GM21447 (cell line): ENCODE measurements at regions not wholly inside any gene's neighbourhood (a gene's known extent, or its start where the extent isn't known, plus 50 kb on each side); places are given as distances from the start of the nearest gene placed in this dataset.
"Not testable (repeated sequence)": the region's sequence is repeated elsewhere in the genome, so short reads cannot be mapped to it uniquely, and the experiment has no call there.

Source experiments
- ATAC-seq: cut with Tn5 transposase; IDR thresholded peaks from one replicate; pipeline ENCODE4 v1.9.1; 2021; ENCODE audit not compliant: unreplicated experiment

- ATAC-seq = no peak
These were observed 375.7 kb upstream of the AADAT start for GRCh38 chr4:170465429-170465828.

DNA sequence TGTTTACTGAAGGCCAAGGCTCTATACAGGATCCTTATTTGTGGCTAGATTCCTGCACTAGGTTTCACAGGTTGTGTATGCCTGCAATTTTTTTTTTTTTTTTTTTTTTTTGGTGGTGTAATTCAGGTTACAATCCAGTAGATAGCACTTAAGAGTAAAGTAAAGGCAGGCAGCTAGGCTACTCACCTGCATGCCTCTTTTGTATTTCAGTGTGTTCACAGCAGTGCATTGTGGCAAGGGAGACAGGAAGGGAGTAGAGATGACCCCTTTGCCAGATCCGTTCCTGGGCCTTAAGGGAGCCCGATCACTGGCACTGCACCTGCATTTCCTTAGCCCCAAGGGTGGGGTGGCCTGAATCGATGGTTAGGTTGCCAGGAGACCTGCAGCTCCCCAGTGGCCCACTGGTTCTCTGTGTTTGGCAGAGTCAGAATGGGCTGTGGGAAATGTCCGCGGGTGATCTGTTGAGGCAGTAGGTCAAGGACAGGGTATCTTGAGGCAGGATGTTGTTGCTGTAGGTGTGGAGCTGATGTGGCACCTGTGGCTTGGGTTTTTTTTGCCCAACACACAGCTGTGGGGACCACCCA is 374.9 kb upstream of the AADAT start:
- no peak for ATAC-seq

- no peak for ATAC-seq
These were observed 357.0 kb upstream of the AADAT start for GRCh38 chr4:170446782-170447181.

GRCh38 chr4:170441146-170441545 is 351.4 kb upstream of the AADAT start:
- not testable (repeated sequence) for ATAC-seq

DNA sequence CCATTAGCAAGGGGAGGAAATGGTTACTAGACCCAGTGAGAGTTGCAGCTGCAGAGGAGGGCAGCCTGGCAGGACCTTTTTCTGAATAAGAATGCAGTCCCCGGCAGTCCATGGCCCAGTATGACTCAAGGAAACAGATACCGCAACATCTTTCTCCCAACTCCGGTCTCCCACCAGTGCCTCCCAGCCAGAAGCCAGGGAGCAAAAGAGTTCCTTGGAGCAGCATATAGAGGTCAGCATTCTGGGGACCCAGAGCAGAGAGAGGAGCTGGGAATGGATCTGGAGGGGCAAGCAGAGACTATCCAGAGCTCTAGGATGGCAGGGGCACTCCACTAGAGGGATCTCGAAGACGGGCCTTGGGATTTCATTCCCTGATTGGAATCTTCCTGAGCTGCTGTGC is 339.2 kb upstream of the AADAT start:
- no peak for ATAC-seq

DNA sequence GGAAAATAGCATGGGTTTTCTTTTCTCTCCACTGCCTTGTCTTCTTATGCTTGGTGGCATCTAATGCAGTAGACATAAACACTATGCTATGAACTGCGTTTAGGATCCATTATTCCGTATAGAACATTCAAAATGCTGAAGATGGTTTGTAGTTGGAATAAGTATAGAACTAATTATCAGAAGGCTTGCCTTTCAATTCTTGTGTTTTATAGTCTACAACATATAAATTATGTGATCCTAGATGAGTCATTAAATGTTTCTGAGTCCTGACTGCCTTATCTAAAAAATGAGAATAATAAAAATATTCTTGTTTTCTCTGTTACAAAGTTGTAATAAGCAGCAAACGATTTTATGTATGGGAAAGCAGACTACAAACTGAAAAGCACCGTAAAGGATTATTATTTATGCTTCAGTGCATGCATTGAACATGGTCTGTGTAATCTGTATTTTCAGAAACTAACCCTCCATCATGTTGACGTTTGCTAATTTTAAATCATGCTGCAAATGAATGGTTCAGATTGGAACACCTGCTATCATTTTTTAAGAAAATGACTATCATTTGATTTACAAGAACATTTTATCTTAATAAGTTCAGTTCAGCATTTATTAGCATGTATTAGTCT is 335.9 kb upstream of the AADAT start:
- no peak for ATAC-seq

DNA sequence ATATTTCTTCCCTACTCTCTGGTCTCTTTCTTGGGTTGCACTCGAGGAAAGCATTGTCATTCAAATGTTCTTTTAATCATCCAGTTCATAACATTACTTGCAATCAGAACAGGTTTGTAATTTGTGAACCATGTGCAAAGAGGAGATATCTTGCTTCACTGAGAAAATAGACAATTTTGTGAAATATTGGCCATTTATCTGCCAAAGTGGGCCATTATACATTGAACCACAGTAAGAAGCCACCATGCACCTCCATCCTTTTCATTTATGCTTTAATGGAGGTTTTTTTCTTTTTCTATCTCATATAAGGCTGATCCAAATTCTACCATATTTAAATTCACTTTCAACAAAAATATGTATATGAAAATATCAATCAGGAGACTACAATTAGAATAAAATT is 335.3 kb upstream of the AADAT start:
- ATAC-seq = no peak

DNA sequence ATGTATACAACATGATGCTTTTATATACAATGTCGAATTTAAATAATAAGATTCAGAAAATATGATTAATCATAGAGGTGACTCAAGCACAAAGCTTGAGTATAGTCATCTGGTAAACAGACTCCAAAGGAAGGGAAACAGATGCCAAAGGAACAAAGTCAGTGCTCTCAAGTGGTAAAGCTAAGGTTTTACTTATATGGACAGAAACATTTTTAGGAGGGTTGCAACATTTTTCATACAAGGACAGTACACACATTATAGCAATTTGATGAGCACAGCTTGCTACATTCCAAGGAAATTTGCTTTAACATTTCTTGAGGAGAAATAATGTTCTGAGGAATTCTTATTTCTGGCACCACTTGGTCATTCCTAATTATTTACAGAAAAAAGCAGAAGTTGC is 333.4 kb upstream of the AADAT start:
- no peak for ATAC-seq

GRCh38 chr4:170420255-170420693 is 330.5 kb upstream of the AADAT start:
- ATAC-seq = peak; percentile 58

DNA sequence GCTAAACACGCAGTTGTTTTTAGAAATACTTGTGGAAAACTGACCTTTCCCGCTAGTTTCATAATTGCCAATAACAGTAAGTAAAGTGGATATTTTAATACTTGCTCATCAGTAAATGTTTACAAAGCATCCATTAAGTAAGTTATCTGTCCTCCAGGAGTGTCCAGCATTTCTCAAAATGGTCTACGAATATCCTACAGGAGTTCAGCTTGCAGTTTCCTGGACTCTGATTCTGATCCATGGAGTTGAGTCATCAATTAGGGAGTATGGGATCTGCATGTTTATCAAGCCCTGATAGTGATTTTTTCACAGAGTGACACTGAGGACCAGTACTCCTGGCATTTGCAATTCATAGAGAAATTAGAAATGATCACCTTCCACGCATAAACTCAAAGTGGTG is 325.2 kb upstream of the AADAT start:
- no peak for ATAC-seq

GRCh38 chr4:170414360-170414759 is 324.6 kb upstream of the AADAT start:
- no peak for ATAC-seq

DNA sequence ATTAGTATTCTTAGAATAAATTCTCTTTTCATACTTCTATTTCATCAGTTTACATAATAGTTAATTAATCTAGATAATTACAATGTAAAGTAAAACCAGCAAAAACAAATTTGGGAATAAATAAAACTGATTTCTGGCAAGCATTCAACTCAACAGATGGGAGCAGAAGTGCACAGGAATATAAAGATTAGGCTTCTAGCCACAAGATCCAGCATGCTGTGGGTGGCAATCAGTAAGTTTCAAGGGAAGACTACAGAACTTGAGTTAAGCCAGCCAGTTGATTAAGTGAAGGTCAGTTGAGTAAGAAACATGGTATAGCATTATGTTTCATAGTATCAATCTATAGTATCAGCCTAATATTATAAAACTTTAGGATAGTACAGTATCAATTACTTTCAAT is 324.2 kb upstream of the AADAT start:
- no peak for ATAC-seq

DNA sequence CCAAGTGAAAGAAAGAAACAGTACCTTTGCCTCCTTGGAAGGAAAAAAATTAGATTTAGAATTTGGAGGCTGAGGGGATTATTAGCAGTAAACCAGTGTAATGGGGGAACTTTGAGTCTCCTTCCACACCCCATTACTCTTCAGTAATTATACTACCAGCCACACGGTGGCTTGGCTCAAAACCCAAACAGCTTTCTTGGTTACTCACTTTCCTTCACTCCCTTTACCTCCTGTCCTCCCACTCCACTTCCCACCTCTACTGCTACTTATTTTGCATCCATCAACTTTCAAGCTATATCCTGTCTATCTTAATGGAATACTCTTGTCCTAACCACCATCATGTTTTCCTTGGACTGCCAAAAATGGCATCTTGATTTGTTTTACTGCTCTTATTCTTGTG is 310.6 kb upstream of the AADAT start:
- ATAC-seq = no peak

- no peak for ATAC-seq
These were observed 310.0 kb upstream of the AADAT start for GRCh38 chr4:170399581-170400293.

DNA sequence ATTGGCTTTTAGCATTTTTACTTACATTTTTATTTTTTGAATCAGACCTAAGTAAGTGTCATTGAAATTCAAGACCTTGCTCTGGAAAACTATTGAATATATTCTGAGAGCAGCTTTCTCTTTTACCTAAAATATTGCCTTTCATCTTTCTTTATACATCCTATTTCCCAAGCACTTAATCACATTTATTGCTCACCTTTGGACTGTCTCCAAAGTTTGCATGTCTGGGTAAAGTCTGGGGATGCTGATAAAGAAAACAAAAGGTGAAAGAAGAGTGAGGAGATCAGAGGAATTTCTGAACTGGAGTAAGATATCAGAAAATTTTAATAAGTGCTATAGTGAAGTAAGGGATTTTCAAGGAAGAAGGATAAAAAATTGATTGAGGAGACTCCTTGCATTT is 308.5 kb upstream of the AADAT start:
- ATAC-seq = no peak

DNA sequence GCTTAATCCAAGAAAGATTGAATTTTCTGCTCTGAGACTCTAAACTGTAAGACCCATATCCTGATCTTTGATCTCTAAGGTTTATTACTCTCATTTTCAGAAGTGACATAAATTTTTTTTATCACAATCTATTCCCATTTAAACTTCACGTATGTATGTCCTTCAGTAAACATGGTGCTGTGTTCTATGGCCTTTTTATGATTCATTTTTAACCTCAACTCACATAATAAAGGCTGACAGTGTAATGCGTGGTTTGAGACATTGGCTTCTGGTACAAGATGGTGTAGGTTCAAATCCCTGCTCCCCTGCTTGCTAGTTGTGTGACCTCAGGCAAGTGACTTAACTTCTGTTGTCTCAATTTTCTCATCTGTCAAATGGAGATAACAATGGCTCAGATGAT is 306.0 kb upstream of the AADAT start:
- no peak for ATAC-seq

- no peak for ATAC-seq
These were observed 301.4 kb upstream of the AADAT start for GRCh38 chr4:170391066-170391740.

- ATAC-seq = no peak
These were observed 299.7 kb upstream of the AADAT start for GRCh38 chr4:170389411-170389810.

DNA sequence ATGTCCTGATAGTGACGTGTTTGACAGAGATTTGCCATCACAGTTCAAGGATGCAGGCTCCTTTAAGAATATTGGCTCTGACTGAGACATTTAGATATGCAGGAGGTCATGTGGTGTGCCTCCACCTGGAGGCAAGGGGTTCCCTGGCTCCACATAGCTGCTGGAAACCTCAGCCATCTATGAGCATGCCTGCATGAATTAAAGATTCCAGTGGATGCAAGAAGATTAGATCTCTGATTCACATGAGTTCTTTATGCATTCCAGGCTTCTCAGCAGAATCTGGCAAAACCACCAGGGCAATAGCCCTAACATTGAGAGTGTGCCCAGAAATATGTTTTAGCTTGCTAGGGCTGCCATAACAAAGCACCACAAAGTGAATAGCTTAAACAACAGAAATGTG is 298.5 kb upstream of the AADAT start:
- no peak for ATAC-seq

DNA sequence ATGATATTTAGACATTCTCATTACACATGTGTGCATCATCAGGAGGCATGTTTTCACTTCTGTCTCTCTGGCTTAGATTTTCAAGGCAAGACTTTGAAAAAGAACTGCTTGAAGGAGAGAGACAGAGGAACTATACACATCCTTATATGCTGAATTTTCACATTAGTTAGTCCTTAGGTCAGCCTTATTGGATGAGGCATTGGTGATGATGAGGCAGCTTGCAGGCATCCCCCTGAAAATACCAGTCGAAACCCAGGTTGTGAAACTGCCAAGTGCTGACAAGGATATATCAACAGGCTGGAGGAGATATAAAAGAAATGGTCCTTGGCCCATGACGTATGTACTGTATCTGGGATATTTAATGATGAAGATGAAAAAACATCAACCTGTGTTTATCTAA is 297.2 kb upstream of the AADAT start:
- no peak for ATAC-seq

- no peak for ATAC-seq
These were observed 296.8 kb upstream of the AADAT start for GRCh38 chr4:170386511-170386910.

- peak; percentile 97 for ATAC-seq
These were observed 285.0 kb upstream of the AADAT start for GRCh38 chr4:170374770-170375169.
